GM21786 (cell line): ENCODE measurements at regions not wholly inside any gene's neighbourhood (a gene's known extent, or its start where the extent isn't known, plus 50 kb on each side); places are given as distances from the start of the nearest gene placed in this dataset.
"Not testable (repeated sequence)": the region's sequence is repeated elsewhere in the genome, so short reads cannot be mapped to it uniquely, and the experiment has no call there.

Experiments used
- ATAC-seq: cut with Tn5 transposase; IDR thresholded peaks from one replicate; pipeline ENCODE4 v1.9.1; 2021; ENCODE audit not compliant: unreplicated experiment

DNA sequence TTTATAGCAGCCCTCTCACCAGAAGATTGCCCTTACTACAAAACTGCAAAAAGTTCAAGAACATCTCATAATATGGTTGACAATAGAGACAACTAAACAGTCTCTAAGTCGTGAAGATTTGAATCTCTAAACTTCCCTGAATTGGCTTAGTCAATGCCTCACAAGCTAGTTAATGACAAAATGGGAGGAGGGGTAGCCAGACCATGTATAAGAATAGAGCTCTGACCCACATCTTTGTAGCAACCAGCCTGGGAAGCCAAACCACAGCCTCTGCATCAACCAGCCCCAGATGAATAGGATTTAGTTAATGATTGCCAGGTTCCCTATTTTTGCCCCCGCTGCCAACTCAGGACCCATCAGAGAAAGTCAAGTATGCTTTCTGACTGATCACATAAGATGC is 1265.9 kb upstream of the PCDH10 start:
- ATAC-seq, result not testable (repeated sequence)

DNA sequence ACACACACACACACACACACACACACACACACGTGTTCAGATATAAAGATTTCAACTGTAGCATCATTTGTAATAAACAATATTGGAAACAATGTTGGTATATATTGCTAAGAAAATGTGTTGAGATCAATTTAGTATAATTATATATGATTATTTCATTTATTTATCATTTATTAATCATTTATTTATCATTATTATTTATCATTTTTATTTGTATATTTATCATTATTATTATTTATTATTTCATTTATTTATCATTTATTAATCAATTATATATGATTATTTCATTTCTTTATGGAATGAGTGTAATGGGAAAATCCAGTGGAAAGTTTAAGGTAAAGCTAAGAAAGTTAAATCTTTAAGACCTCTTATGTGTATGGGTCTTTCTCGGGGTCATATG is 1223.4 kb upstream of the PCDH10 start:
- ATAC-seq, result not testable (repeated sequence)

DNA sequence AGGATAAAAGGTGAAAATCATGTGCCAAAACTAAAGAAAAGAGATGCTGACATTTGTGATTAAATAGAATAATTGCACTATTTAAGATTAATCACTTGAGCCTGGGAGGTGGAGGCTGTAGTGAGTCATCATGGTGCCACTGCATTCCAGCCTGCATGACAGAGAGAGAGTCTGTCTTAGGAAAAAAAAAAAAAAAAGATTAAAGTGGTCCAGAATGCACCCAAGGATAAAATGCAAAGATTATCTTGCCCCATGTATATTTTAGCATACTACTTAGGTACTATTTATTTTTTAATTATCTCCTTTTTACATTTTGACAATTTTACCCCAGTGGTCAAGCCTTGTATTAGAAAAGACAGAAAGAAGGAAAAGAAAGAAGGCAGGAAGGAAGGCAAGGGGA is 1181.4 kb upstream of the PCDH10 start:
- not testable (repeated sequence) for ATAC-seq

DNA sequence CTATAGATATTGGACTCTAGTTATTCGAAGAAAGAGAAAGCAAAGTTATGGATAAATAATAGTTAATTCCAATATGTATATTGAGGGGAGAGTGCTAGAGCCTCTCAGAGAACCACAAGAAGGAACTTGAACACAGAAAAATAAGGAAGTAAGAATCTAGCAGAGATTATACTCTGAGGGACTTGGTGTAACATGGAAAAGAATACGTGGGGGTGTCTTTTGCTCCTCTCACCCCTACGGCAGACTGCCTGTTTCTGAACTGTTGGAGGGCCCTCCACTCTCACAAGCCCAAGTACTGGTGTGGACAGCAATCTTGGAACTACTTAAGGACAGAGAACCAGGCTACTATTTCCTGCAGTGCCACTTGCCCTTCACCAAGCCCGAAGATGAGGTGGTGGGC is 1174.4 kb upstream of the PCDH10 start:
- ATAC-seq, result no peak

DNA sequence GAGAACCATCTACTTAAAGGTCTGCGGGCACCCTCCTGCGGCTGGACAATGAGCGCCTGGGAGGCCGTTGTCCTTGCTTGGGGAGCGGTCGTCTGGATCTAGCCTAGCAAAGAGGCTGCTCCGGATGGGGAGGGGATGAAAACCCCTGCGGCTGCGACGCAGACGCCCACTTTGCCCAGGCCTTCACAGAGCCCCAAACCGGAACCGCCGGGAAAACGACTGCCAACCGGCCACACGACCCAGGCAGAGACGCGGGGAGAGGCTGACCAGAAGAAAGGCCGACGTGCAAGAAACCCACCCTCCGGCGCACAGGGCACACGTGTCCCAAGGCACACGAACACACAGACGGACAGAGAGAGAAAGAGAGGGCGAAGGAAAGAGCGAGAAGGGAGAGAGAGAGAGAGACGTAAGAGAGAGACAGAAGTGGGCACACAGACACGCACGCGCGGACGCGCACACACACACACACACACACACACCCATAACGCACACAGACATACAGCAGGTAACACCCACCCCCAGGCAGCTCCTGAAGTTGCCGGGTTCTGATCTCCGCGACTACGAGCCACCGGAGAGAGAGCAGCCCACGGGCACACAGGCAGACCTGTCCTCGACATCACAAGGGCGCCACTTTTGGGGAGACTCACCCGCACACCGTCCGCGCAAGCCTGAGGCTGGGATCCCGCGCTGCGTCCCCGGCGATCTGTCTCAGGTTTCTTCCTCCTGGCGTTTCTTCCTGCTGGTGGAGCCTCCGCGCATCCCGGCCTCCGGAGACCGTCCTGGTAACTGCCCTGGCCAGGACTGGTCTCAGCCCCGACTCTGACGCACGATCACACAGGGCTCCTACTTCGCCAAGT is 1173.6 kb upstream of the PCDH10 start:
- ATAC-seq, result not testable (repeated sequence)

DNA sequence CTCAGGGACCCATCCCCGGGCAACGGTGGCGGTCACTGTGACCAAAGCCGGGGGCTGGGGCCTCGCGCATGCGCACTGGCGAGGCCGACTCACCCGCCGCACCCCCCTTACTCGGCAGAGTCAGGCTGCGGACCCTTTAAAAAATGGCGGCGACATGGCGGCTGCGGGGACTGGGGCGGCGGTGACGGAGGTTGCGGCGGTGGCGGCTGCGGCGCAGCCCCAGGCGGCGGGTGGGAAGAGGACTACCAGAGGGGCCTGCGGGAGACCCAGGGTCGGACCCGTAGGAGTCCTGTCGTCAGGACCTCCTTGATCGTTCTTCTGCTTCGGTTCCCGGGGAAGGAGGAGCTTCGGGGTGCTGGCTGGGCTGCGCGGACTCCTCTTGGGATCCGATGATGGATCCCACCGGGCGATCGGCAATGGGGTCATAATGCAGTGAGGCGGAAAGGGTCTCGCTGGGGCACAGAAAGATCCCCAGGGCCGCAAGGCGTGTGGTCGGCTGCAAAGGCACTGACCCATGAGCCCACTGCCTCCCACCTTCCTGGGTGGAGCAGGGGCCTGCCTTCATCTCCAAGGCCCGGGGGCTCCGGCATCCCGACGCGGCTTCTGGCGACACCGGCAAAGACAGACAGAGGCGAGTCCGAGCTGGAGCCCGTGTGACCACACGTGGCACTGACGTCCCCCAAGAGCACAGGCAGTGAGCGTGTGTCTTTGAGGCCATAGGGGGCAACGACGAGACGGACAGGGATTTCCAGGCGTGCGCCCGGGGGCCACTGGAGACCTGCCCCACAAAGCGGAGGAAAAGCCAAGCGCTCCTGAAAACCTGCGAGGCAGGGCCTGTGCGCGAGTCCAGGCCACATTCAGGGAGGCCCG is 1172.7 kb upstream of the PCDH10 start:
- not testable (repeated sequence) for ATAC-seq

DNA sequence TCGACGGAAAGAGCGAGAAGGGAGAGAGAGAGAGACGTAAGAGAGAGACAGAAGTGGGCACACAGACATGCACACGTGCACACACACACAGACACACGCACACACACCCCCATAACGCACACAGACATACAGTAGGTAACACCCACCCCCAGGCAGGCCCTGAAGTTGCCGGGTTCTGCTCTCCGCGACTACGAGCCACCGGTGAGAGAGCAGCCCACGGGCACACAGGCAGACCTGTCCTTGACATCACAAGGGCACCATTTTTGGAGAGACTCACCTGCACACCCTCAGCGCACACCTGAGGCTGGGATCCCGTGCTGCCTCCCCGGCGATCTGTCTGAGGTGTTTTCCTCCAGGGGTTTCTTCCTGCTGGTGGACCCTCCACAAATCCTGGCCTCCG is 1171.0 kb upstream of the PCDH10 start:
- no peak for ATAC-seq

DNA sequence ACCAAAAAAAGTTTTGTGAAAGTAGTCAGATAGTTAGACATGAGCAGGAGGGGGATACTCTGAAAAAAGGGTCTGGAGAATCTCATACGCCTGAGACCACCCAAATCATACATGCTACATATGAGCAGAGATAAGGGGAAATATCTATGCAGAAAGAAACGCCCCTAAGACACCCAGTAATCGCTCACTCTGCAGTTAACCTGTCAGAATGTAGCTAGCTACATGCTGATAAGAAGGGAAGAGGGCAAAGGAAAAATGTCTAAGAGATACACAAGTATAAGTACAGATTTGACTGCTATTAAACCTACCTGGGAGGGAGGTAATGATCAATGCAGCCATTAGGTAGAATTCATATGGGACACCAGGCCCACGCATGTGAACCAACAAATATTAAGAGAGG is 1159.5 kb upstream of the PCDH10 start:
- no peak for ATAC-seq

DNA sequence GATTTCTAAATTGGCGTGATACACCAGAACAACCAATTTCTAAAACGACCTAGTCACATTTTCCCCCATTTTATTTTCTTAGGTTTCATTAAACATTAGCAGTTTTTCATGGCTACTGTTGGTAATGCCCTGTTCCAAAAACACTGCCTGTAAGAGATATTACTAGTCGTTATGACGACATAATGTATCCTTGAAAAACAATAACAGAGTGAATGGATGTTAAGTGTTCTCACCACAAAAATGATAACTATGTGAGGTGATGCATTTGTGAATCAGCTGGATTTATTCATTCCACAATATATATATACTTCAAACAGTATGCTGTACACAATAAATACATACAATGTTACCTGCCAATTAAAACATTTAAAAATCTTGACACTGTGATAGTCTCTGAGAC is 1147.6 kb upstream of the PCDH10 start:
- ATAC-seq, result no peak

DNA sequence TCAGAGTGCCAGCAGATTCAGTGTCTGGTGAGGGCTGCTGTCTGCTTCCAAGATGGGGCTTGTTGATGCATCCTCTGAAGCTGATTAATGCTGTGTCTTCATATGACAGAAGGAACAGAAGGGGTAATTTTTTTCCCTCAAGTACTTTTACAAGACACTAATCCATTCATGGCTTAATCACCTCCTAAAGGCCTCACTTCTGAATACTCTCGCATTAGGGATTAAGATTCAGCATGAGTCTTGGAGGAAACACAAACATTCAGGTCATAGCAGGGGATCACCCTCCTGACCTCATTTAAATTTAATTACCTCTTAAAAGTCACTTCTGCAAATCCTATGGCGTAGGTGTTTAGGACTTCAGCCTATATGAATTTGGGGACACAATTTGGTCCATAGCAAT is 1145.5 kb upstream of the PCDH10 start:
- ATAC-seq, result no peak

DNA sequence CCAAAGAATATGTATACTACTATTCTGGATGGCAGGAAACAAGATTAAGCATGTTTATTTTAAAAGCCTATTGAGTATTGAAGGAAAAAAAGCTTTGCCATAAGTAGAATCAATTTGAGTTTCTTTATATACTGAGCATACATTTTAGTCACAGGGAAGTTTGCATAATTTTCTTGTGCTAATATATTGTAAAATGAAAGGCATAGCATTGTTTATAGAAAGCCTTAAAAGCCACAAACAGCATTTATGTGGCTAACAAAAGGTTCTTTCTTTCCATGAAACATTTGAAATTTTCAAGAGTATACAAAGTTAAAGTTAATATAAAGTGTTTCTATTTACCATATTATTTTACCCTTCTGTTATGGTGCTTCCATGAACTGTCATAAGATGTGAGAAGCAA is 1133.8 kb upstream of the PCDH10 start:
- no peak for ATAC-seq

DNA sequence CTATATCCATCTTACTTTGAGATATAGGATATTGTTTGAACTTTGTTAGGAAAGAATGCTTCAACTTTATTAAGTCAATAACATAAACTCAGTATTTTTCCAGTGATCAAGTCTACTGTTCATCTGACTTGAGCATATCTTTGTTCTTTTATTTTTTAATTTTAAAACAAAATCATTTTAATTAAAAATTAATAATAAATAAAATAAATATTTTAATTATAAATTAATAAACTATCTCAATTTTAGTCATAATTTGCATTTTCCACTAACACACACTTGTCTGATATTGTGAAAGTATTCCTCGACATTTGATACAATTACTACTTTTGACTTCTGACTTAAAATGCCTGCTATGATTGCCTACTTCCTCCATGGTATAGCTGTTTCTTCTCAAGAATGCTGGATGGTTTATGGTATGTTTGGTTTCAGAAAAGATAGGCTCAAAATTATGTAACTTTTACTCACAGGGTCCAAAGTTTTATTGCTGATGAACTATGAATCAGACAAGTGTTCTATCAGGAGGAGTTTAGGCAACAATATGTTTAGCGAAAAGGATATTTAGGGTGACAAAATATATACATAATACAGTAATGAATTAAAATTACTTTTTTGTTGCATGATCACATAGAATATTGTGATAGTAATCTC is 1132.3 kb upstream of the PCDH10 start:
- ATAC-seq, result no peak

DNA sequence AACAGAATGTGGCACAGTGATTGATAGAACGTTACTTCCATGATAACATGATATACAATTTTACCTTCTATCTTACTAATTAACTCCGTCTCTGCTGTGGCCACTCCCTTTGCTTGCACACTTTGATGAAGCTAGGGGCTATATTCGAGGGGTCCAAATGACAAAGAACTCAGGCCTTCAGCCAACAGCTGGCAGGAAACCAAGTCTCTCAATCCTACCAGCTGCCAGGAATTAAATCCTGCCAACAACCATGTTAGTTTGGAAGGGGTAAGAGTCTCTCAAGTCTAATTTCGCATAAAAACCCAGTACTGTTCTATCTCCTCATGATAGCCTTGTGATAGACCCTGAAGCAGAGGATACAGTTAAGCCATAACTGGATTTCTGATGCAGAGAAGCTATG is 1122.9 kb upstream of the PCDH10 start:
- no peak for ATAC-seq

DNA sequence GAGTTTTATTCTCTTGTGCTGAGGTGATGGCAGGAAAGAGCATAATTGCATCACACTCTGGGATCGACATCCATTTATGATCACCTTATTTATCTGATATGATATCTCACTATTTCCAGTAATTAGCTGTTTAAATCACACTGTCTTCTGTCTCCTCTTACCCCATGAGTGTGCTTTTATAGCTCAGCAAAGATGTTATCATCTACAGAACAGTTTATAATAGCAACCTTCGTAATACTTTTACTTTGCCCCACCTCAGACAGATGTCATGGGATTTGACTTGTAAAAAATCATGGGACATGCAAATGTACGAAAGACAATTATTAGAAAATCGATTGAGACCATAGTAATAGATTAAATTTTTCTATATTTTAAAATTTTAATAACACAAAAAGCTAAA is 1122.3 kb upstream of the PCDH10 start:
- ATAC-seq, result no peak

DNA sequence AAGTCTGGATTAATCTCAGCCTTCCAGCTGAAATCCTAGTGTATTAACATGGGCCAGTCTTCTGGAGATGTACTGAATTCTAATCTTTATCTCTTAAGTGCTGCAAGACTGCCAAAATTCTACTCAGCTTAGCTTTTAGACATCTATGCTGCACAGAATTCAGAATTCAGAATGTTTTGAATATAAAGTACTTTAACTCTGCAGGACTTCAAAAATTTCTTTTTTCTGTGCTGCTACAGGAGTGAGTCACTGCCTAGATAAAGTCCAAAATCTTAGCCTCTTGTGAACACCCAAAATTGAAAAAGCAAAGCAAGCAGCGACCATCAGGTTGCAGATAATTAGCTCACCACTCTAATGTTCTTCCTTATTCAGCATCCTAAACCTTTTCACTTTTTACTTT is 1092.6 kb upstream of the PCDH10 start:
- no peak for ATAC-seq

DNA sequence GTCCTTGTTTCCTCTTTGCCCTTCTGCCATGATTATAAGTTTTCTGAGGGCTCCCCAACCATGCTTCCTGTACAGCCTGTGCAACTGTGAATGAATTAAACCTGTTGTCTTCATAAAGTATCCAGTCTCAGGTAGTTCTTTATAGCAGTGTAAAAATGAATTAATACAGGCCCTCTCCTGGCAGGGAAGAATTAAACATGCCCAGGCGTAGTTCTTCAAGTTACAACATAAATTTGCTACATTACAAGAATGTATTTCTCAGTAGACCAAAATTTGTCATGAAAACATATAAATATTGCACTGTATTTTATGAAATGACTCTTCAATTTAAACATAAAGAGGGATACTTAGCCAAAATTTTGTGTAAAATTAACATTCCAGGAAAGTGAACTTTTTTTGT is 1089.9 kb upstream of the PCDH10 start:
- ATAC-seq, result no peak

DNA sequence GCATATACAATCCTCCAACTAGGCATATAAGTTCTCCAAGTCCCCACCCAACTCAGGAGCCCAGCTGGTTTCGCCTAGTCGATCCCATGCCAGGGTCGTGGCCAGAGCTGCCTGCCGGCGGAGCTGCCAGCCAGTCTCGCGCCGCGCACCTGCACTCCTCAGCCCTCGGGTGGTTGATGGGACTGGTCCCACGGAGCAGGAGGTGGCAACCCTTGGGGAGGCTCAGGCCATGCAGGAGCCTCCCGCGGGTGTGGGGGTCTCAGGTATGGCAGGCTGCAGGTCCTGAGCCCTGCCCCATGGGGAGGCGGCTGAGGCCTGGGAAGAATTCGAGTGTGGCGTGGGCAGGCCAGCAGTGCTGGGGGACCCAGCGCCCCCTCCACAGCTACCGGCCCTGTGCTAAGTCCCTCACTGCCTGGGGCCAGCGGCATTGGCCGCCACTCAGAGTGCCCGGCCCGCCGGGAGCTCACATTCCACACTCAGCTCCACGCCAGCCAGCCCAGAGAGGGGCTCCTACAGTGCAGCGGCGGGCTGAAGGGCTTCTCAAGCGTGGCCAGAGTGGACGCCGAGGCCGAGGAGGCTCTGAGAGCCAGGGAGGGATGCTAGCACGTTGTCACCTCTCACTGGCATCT is 1086.4 kb upstream of the PCDH10 start:
- no peak for ATAC-seq

DNA sequence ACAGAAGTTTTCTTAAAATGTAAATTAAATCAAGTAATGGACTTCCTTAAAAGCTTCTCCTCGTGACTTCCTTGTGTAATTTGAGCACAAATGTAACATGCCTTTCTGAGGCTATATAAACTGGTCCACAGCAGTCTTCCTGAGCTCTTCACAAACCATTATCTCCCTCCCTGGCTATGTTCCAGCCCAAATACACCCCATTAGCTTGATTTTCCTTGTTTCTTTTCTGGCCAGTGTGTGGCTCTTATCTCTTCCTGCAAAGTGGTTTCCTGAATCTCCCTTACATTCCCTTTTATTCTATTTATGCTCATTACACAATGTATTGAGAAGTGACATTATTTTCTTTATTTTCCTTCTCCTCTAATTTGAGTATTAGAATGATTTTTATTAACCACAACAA is 1085.3 kb upstream of the PCDH10 start:
- no peak for ATAC-seq

DNA sequence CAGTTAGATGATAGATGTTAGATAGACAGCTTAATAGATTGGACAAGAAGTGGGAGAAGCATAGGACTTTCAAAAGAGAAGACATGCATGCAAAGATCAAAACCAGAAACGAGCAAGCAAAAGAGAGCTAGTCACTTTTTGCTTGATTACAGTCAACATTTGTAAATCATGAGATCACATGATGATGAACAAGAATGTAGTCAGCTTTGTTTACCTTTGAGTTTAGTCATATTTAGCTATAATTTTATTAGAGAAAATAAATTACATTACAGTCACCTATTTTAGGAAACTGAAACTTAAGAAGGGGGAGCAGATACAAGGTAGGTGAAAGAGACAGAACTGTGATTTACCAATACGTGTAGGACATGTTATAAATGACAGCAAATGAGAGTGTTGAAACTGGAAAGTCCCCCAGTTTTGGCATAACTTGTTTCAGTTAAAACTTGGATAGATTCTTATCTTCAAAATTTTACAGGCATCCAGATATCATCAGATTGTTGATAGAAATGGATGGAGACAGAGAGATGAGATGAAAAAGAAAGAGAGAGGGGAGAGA is 1083.1 kb upstream of the PCDH10 start:
- ATAC-seq, result no peak

DNA sequence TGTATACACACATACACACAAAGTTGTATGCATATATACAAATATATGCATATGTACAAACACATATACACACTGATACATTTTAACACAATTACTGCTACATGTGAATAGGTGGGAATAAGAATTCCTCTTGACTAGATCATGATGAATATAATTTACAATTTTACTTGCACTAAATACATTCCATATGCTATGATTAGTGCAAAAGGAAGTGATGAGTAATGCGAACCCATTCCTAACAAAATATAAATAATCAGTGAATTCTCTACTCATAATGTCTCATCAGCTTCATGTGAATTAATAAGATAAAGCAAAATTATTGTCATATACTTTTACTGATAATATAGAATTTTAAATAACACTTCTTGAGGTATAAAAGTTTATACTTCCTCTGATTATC is 1077.3 kb upstream of the PCDH10 start:
- no peak for ATAC-seq

DNA sequence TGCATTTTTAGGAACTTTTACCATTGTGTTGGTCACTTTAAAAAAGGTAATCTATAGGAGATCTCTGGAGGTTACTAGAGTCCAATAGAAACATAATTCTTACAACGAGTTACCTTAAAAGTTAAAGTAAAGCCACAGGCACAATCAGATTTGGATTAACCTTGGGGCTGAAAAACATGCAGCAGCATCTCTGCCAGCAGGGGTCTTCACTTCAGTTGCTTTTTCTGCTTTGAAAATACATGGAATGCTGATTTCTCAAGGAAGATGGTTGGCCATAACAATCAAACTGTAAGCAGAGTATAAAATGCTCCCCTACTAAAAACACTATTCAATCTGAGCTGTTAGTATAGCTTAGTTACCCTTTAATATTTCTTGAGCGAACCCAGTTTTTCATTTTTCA is 1072.3 kb upstream of the PCDH10 start:
- no peak for ATAC-seq
